Urinary bladder (tissue), 3 donors: ENCODE measurements at regions not wholly inside any gene's neighbourhood (a gene's known extent, or its start where the extent isn't known, plus 50 kb on each side); places are given as distances from the start of the nearest gene placed in this dataset.
"Not testable (repeated sequence)": the region's sequence is repeated elsewhere in the genome, so short reads cannot be mapped to it uniquely, and the experiment has no call there.

Source experiments
- DNase-seq: peaks from one replicate; pipeline ENCODE4 v3.0.0-alpha.2; 2015; ENCODE audit errors: extremely low spot score
- H3K27ac ChIP-seq: one replicate; pipeline ENCODE4 v1.5.1; 2013; ENCODE audit warnings: low read depth, mild to moderate bottlenecking, moderate library complexity
- H3K36me3 ChIP-seq: one replicate; pipeline ENCODE4 v1.6.1; 2013; ENCODE audit warnings: mild to moderate bottlenecking, moderate library complexity; ENCODE audit not compliant: insufficient read depth
- H3K4me1 ChIP-seq: one replicate; pipeline ENCODE4 v1.6.1; 2013; ENCODE audit warnings: mild to moderate bottlenecking, moderate library complexity; ENCODE audit not compliant: insufficient read depth
- H3K4me3 ChIP-seq: one replicate; pipeline ENCODE4 v1.5.1; 2013; ENCODE audit warnings: low read depth, low read length
- WGBS: extraction: QIAGEN DNeasy Blood & Tissue Kit; methylation state at CpG from one replicate; pipeline ENCODE4 v1.1.7; 2013; 5-methylcytosine and 5-hydroxymethylcytosine counted together
- donor health status: healthy with polysubstance abuse.
- donor health status: healthy.

GRCh38 chr10:53485422-53485821 is 712.8 kb upstream of the MBL2 start:
- H3K27ac ChIP-seq, H3K4me3 ChIP-seq, H3K36me3 ChIP-seq, DNase-seq, H3K4me1 ChIP-seq: not testable (repeated sequence)
- WGBS, result 94% methylated on average over 4 of the region's 4 CpGs

GRCh38 chr10:53479365-53479764 is 706.8 kb upstream of the MBL2 start:
- DNase-seq, result no peak
- 66% methylated on average over 2 of the region's 2 CpGs for WGBS
- no peak overlapping the region for H3K27ac ChIP-seq
- no peaks in the 10 kb centered on the region for H3K4me1 ChIP-seq
- no peak overlapping the region for H3K4me3 ChIP-seq
- no peaks in the 10 kb centered on the region for H3K36me3 ChIP-seq

DNA sequence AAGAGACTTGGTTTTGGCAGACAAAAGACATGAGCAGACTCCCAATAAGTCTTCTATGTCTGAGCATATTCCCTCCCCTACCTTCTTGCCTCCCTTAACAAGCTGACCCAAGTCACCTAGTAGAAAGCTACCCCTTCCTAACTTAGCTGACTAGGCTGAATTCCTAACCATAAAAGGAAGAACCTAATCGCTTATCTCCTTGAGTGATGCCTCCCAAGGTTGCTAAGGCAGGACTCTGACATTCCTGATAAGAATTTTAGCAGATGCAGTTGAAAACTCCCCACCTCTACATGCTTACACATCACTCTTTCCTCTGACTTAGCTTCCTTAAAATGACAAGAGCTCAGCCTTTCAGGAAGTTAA is 704.7 kb upstream of the MBL2 start:
- WGBS, result 76% methylated on average over 1 of the region's 1 CpG
- no peak for DNase-seq

GRCh38 chr10:53476650-53477312 is 704.2 kb upstream of the MBL2 start:
- H3K4me3 ChIP-seq, result no peak overlapping the region
- 86% methylated on average over 3 of the region's 3 CpGs for WGBS

More for the DNA sequence above, 704.7 kb upstream of the MBL2 start:
- Histone ChIP-seq H3K36me3 (no peaks in the 10 kb centered on the region), H3K4me3 (no peak overlapping the region), H3K27ac (no peak overlapping the region), H3K4me1 (no peaks in the 10 kb centered on the region)

GRCh38 chr10:53469383-53469782 is 696.8 kb upstream of the MBL2 start:
- H3K4me3 ChIP-seq, result no peak overlapping the region
- no peak overlapping the region for H3K27ac ChIP-seq
- no peaks in the 10 kb centered on the region for H3K36me3 ChIP-seq
- no peak for DNase-seq
- 96% methylated on average over 2 of the region's 2 CpGs for WGBS
- no peaks in the 10 kb centered on the region for H3K4me1 ChIP-seq

More at GRCh38 chr10:53476650-53477312, 704.2 kb upstream of the MBL2 start:
- no peaks in the 10 kb centered on the region for H3K36me3 ChIP-seq
- H3K27ac ChIP-seq, result no peak overlapping the region
- H3K4me1 ChIP-seq, result no peaks in the 10 kb centered on the region
- no peak for DNase-seq

DNA sequence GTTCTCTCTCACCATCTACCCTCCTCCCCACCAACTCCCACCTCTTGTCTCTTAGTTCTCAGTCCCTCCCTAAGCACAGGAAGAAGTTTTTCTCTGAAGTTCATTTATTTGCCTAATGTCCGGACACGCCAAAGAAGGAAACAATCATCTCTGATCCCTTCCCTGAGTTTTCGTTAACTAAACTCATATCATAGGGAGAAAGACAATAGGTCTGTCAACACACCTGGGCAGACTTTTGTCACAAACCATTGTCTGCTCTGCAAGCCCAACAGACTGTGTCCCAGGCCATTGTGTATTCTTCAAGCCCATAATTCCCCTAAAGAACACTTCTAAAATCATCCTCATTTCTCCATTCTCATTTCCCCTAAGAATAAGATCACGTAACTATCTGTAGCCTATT is 691.0 kb upstream of the MBL2 start:
- WGBS, result 91% methylated on average over 4 of the region's 4 CpGs
- no peak for DNase-seq
- H3K4me3 ChIP-seq, result no peak overlapping the region
- H3K27ac ChIP-seq, result no peak overlapping the region
- no peaks in the 10 kb centered on the region for H3K4me1 ChIP-seq
- H3K36me3 ChIP-seq, result no peaks in the 10 kb centered on the region

GRCh38 chr10:53458007-53458406 is 685.4 kb upstream of the MBL2 start:
- no peaks in the 10 kb centered on the region for H3K4me1 ChIP-seq
- no peak for DNase-seq
- H3K4me3 ChIP-seq, result no peak overlapping the region
- H3K36me3 ChIP-seq, result no peaks in the 10 kb centered on the region
- no peak overlapping the region for H3K27ac ChIP-seq
- 79% methylated on average over 1 of the region's 1 CpG for WGBS

GRCh38 chr10:53453196-53453595 is 680.6 kb upstream of the MBL2 start:
- no peaks in the 10 kb centered on the region for H3K4me1 ChIP-seq
- no peak overlapping the region for H3K27ac ChIP-seq
- H3K36me3 ChIP-seq, result no peaks in the 10 kb centered on the region
- WGBS, result 89% methylated on average over 1 of the region's 1 CpG
- H3K4me3 ChIP-seq, result no peak overlapping the region
- no peak for DNase-seq

GRCh38 chr10:53447576-53447975 is 675.0 kb upstream of the MBL2 start:
- no peaks in the 10 kb centered on the region for H3K36me3 ChIP-seq
- WGBS, result 95% methylated on average over 1 of the region's 1 CpG

DNA sequence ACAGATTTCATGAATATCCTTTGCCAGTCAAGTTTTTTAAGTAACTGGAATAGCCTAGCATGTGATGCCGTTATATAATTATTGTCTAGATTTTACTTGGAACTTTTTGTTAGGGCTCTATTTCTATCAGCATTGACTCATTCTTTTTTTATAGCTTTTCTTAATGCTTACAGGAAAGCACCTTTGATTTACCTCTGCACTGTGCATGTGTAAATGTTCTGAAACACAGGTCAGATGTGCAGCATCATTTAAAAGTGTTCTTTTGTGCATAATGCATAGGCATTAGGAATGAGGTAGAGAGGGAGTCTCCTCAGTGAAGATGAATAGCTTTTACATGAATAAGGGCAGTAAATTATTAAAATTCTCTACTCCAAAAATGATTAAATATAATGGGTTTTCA is 669.3 kb upstream of the MBL2 start:
- H3K4me1 ChIP-seq, result no peaks in the 10 kb centered on the region
- no peak overlapping the region for H3K27ac ChIP-seq
- no peak for DNase-seq
- no peaks in the 10 kb centered on the region for H3K36me3 ChIP-seq
- no peak overlapping the region for H3K4me3 ChIP-seq
- 87% methylated on average over 1 of the region's 1 CpG for WGBS

More at GRCh38 chr10:53447576-53447975, 675.0 kb upstream of the MBL2 start:
- no peak overlapping the region for H3K27ac ChIP-seq
- no peaks in the 10 kb centered on the region for H3K4me1 ChIP-seq
- no peak overlapping the region for H3K4me3 ChIP-seq
- DNase-seq, result no peak

DNA sequence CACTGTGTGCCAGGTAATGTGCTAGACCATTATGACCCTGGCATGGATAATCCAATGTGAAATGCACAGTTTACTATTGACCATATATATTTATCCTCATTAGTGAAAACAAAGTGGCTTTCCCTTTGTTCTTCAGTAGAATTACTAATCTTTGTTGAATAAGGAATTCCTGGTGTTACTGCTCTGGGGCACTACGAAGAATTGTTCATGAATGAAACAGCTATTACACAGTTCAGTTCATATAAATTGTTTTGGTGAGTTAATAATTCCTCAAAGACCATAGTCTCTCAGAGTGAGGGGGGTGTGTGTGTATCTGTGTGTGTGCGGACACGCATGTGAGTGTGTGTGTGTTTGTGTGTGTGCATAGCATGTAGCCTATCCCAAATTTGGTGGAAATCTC is 668.0 kb upstream of the MBL2 start:
- Histone ChIP-seq H3K4me1 (no peaks in the 10 kb centered on the region), H3K27ac (no peak overlapping the region), H3K36me3 (no peaks in the 10 kb centered on the region), H3K4me3 (no peak overlapping the region)
- WGBS, result 96% methylated on average over 3 of the region's 3 CpGs
- DNase-seq, result no peak

DNA sequence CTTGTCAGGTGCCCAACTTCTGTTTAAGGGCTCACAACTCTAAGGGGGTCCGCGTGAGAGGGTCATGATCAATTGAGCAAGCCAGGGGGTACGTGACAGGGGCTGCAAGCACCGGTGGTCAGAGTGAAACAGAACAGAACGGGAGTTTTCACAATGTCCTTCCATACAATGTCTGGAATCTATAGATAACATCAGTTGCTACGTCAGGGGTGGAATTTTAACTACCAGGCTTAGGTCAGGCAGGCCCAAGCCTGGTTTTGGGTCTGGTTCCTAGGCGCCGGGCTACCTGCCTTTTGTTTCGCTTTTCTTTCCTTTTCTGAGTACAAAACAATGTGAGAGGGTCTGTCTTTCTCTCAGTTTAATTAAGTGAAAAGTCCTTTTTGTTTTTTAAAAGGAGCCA is 666.5 kb upstream of the MBL2 start:
- not testable (repeated sequence) for H3K36me3 ChIP-seq, H3K4me3 ChIP-seq, DNase-seq, H3K27ac ChIP-seq, H3K4me1 ChIP-seq
- 28% methylated on average over 9 of the region's 9 CpGs for WGBS

- no peak for DNase-seq
- H3K36me3 ChIP-seq, result no peaks in the 10 kb centered on the region
- H3K27ac ChIP-seq, result no peak overlapping the region
- H3K4me1 ChIP-seq, result no peaks in the 10 kb centered on the region
- no peak overlapping the region for H3K4me3 ChIP-seq
- 87% methylated on average over 4 of the region's 4 CpGs for WGBS
Measured at GRCh38 chr10:53434413-53434812, 661.8 kb upstream of the MBL2 start.

- DNase-seq, result no peak
- Histone ChIP-seq H3K4me1 (no peaks in the 10 kb centered on the region), H3K27ac (no peak overlapping the region), H3K36me3 (no peaks in the 10 kb centered on the region), H3K4me3 (no peak overlapping the region)
- 88% methylated on average over 2 of the region's 2 CpGs for WGBS
Measured at GRCh38 chr10:53432035-53432434, 659.5 kb upstream of the MBL2 start.

GRCh38 chr10:53430974-53431373 is 658.4 kb upstream of the MBL2 start:
- no peak for DNase-seq
- no peak overlapping the region for H3K27ac ChIP-seq
- 72% methylated on average over 4 of the region's 4 CpGs for WGBS
- no peaks in the 10 kb centered on the region for H3K36me3 ChIP-seq
- no peak overlapping the region for H3K4me3 ChIP-seq
- no peaks in the 10 kb centered on the region for H3K4me1 ChIP-seq
